C4-2B (cell line): ENCODE measurements at regions not wholly inside any gene's neighbourhood (a gene's known extent, or its start where the extent isn't known, plus 50 kb on each side); places are given as distances from the start of the nearest gene placed in this dataset.

Experiments used
- CTCF ChIP-seq: fragments of 450-650 bp; conservative IDR thresholded peaks from 2 replicates; pipeline ENCODE4 v1.5.1; 2017; ENCODE audit warnings: mild to moderate bottlenecking
- ZFX ChIP-seq: fragments of 450-650 bp; IDR thresholded peaks from 2 replicates; pipeline ENCODE4 v1.6.1; 2017

- no peak for TF ChIP-seq CTCF
- no peak for TF ChIP-seq ZFX
Measured at GRCh38 chr7:13802651-13803050, 186.8 kb downstream of the ETV1 start.
